Liver (tissue), 3 donors: ENCODE measurements at regions not wholly inside any gene's neighbourhood (a gene's known extent, or its start where the extent isn't known, plus 50 kb on each side); places are given as distances from the start of the nearest gene placed in this dataset.

ENCODE experiments used
- EGR1 ChIP-seq, 2 donors: IDR thresholded peaks; 2 replicates each; pipeline ENCODE4 v1.6.1; 2016 to 2018; ENCODE audit warnings: antibody characterized with exemption in 2 of 2, low read depth in 2 of 2
- FOXA2 ChIP-seq: IDR thresholded peaks from 2 replicates; pipeline ENCODE4 v1.6.1; 2016; ENCODE audit warnings: antibody characterized with exemption
- GABPA ChIP-seq, 2 donors: IDR thresholded peaks in 1 of 2; conservative IDR thresholded peaks in 1 of 2; 2 replicates each; pipeline ENCODE4 v1.6.1; 2016; ENCODE audit warnings: antibody characterized with exemption in 2 of 2, mild to moderate bottlenecking in 1 of 2, moderate library complexity in 1 of 2
- HNF4A ChIP-seq, 2 donors: conservative IDR thresholded peaks; 2 replicates each; pipeline ENCODE4 v1.6.1; 2016; ENCODE audit warnings: antibody characterized with exemption in 2 of 2, mild to moderate bottlenecking in 2 of 2
- RAD21 ChIP-seq, 2 donors: IDR thresholded peaks; 2 replicates each; pipeline ENCODE4 v1.6.1; 2016; ENCODE audit warnings: antibody characterized with exemption in 2 of 2, mild to moderate bottlenecking in 2 of 2
- SP1 ChIP-seq: IDR thresholded peaks from 2 replicates; pipeline ENCODE4 v1.6.1; 2018; ENCODE audit warnings: antibody characterized with exemption, mild to moderate bottlenecking
- TAF1 ChIP-seq: conservative IDR thresholded peaks from 2 replicates; pipeline ENCODE4 v1.6.1; 2016; ENCODE audit warnings: antibody characterized with exemption, mild to moderate bottlenecking
- YY1 ChIP-seq: IDR thresholded peaks from 2 replicates; pipeline ENCODE4 v1.6.1; 2016; ENCODE audit warnings: antibody characterized with exemption, mild to moderate bottlenecking
- TF ChIP-seq, protein P1 (sequence below): IDR thresholded peaks from 2 replicates; pipeline ENCODE4 v1.6.1; 2016; ENCODE audit warnings: antibody characterized with exemption
- TF ChIP-seq, protein P2 (sequence below): fragments of 150-350 bp; IDR thresholded peaks from 2 replicates; pipeline ENCODE4 v1.5.1; 2017; ENCODE audit warnings: improper control_type of control experiment, low read depth, low read length; ENCODE audit not compliant: missing input control
- TF ChIP-seq, protein P3 (sequence below): IDR thresholded peaks from 2 replicates; pipeline ENCODE4 v1.6.1; 2016; ENCODE audit warnings: antibody characterized with exemption
- TF ChIP-seq, protein P4 (sequence below): IDR thresholded peaks from 2 replicates; pipeline ENCODE4 v1.6.1; 2016; ENCODE audit warnings: antibody characterized with exemption, mild to moderate bottlenecking
- donor health status: healthy.
- donor health status: healthy.

DNA sequence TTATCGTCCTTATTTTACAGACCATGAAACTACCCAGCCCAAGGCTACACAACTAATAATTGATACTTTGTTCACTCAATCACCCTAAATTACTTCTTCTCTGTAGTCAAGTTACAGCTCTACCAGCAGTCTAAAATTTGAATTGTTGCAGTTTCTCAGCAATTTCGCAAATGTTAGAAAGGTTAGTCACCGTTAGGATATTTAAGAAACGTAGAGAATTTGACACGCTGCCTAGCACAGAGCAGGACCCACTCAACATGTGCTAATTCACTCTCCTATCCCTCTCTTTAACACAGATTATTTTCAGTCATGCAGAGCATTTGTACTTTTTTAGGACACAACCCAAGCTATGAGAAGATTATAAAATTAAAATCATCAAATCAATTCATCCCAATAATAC lies 771.1 kb upstream of the LUZP2 start:
- TF ChIP-seq, protein P1, sequence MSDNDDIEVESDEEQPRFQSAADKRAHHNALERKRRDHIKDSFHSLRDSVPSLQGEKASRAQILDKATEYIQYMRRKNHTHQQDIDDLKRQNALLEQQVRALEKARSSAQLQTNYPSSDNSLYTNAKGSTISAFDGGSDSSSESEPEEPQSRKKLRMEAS: no peak
- TF ChIP-seq, protein P2, sequence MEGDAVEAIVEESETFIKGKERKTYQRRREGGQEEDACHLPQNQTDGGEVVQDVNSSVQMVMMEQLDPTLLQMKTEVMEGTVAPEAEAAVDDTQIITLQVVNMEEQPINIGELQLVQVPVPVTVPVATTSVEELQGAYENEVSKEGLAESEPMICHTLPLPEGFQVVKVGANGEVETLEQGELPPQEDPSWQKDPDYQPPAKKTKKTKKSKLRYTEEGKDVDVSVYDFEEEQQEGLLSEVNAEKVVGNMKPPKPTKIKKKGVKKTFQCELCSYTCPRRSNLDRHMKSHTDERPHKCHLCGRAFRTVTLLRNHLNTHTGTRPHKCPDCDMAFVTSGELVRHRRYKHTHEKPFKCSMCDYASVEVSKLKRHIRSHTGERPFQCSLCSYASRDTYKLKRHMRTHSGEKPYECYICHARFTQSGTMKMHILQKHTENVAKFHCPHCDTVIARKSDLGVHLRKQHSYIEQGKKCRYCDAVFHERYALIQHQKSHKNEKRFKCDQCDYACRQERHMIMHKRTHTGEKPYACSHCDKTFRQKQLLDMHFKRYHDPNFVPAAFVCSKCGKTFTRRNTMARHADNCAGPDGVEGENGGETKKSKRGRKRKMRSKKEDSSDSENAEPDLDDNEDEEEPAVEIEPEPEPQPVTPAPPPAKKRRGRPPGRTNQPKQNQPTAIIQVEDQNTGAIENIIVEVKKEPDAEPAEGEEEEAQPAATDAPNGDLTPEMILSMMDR: no peak
- TF ChIP-seq, protein P3, sequence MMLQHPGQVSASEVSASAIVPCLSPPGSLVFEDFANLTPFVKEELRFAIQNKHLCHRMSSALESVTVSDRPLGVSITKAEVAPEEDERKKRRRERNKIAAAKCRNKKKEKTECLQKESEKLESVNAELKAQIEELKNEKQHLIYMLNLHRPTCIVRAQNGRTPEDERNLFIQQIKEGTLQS: no peak
- TF ChIP-seq YY1 (no peak), GABPA (IDR thresholded peaks at IDR 0.05 in 1 of 2, conservative IDR thresholded peaks at IDR 0.05 in 1 of 2) (no peak), RAD21 (IDR thresholded peaks at IDR 0.05) (no peak), HNF4A (conservative IDR thresholded peaks at IDR 0.05) (no peak), FOXA2 (no peak), TAF1 (no peak), EGR1 (IDR thresholded peaks at IDR 0.05; ENCODE audit: low read depth in 2 of 2) (no peak), SP1 (no peak)
- TF ChIP-seq, protein P4, sequence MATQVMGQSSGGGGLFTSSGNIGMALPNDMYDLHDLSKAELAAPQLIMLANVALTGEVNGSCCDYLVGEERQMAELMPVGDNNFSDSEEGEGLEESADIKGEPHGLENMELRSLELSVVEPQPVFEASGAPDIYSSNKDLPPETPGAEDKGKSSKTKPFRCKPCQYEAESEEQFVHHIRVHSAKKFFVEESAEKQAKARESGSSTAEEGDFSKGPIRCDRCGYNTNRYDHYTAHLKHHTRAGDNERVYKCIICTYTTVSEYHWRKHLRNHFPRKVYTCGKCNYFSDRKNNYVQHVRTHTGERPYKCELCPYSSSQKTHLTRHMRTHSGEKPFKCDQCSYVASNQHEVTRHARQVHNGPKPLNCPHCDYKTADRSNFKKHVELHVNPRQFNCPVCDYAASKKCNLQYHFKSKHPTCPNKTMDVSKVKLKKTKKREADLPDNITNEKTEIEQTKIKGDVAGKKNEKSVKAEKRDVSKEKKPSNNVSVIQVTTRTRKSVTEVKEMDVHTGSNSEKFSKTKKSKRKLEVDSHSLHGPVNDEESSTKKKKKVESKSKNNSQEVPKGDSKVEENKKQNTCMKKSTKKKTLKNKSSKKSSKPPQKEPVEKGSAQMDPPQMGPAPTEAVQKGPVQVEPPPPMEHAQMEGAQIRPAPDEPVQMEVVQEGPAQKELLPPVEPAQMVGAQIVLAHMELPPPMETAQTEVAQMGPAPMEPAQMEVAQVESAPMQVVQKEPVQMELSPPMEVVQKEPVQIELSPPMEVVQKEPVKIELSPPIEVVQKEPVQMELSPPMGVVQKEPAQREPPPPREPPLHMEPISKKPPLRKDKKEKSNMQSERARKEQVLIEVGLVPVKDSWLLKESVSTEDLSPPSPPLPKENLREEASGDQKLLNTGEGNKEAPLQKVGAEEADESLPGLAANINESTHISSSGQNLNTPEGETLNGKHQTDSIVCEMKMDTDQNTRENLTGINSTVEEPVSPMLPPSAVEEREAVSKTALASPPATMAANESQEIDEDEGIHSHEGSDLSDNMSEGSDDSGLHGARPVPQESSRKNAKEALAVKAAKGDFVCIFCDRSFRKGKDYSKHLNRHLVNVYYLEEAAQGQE: no peak
